Inferior parietal cortex (tissue), 1 donor: ENCODE measurements at regions not wholly inside any gene's neighbourhood (a gene's known extent, or its start where the extent isn't known, plus 50 kb on each side); places are given as distances from the start of the nearest gene placed in this dataset.

ENCODE experiments used
- DNase-seq: peaks from one replicate; pipeline ENCODE4 v3.0.0-alpha.2; 2016; ENCODE audit errors: extremely low spot score

DNA sequence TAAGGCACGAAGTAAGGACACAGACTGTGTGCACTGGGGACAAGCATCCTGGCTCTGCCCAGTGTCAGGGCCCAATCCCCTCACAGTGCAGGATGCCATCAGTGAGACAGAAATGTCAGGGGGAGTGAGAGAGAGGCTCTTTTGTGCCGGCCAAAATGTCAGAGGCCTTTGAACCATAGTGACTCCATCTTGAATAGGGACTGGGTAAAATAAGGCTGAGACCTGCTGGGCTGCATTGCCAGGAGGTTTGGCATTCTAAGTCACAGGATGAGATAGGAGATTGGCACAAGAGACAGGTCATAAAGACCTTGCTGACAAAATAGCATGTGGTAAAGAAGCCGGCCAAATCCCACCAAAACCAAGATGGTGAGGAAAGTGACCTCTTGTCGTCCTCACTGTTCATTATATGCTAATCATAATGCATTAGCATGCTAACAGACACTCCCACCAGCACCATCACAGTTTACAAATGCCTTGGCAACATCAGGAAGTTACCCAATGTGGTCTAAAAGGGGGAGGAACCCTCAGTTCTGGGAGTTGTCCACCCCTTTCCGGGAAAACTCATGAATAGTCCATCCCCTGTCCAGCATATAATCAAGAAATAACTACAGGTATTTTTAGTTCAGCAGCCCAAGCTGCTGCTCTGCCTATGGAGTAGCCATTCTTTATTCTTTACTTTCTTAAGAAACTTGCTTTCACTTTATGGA, 337.4 kb downstream of the LPIN1 start:
- DNase-seq, result no peak

DNA sequence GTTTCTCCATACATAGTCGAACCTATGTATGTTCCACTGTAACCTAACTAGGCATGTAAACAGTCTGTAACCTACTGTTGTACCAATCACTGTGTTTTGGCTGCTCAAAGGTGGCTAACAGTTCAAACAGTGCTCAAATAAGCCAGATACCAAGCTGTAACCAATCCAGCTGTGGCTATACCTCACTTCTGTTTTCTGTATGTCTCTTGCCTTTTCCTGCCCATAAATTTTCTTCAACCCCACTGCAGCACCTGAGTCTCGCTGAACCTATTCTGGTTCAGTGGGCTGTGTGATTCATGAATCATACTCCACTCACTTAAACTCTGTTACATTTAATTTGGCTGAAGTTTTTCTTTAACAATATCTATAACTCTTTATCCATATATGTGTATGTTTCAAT, 340.7 kb downstream of the LPIN1 start:
- DNase-seq, result no peak

DNA sequence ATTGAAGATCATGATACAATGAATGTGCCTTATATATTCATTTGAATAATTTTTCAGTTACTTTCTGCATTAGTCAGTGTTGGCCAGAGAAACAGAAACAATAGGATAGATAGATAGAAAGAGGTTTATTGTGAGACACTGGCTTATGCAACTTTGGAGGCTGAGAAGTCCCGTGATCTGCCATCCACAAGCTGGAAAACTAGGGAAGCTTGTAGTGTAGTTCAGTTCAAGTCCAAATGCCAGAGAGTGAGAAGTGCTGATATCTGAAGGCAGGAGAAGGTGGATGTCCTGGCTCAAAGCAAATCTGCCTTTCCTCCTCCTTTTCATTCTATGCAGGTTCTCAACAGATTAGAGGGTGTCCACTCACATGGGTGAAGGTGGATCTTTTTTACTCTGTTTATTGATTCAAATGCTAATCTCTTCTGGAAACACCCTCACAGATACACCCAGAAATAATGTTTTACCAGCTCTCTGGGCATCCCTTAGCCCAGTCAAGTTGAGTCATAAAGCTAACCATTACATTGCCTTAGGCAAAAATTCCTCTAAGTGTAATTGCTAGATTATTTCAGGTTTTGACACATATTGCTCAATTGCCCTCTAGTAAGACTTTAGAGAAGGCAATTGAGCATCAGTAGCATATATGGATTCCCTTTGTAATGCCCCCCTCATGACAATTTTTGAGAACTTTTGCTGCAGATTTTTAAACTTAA, 341.4 kb downstream of the LPIN1 start:
- DNase-seq, result no peak

- DNase-seq, result no peak
These were observed 342.6 kb downstream of the LPIN1 start for GRCh38 chr2:12089001-12089400.

- no peak for DNase-seq
These were observed 343.1 kb downstream of the LPIN1 start for GRCh38 chr2:12089496-12089895.

DNA sequence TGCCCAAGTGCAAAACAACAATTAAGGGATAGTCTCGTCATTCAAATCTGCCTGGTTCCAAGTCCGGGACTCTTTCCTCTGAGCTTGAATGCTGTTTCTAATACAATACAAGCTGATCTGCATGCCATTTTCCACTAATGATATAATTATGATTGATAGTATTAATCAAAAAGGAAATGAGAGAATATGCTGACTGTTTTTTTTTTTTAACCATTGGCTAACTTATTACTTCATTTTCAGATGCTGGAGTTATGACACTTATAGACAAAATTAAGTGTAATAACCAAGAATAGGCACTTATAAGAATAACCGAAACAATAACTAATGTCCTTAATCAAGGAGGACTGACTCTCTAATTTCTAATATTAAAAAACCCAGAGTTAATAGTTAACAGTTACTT, 343.6 kb downstream of the LPIN1 start:
- no peak for DNase-seq

DNA sequence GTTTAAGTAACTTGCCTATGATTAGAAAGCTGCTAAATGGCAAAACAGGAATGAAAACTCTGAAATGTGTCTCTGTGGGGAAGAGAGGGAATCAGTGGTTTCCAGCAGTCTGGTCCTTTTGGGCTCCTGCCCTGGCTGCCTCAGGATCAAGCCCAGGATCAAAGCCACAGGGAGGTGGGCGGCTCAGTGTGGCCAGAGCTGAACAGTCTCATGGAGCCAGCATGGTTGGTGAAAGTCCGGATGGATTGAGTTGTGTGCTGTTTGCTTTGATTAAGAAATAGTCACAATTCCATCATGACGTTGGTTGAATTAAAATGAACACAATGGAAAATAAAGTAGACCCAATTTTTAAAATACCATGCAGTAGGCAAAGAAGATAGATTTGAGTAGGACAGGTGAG, 344.2 kb downstream of the LPIN1 start:
- DNase-seq, result no peak

DNA sequence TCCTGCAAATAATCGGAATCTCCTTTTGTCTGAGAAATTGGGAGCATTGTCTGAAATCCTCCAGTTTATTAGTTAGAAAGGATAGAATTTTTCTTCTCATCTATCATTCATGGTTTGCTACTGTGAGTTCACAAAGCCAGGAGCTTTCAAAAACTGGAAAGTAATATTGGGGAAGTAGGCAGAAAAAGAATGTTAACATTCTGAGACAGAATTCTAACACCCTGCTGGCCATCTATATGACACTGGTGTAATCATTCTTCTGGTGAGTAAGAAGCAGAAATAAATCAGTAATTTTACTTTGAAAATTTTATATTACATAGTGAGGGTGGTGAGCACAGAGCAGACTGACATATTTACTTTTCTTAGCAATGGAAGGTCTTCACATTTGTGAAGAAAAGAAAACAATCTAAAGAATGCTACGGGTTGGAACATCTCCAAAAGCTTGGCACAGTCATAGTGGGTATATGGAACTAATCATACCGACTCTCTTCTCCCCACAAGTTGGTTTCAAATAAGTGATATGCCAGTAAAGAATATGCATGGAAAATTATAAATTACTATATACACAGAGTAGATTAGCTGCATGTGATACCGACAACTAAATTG, 344.9 kb downstream of the LPIN1 start:
- DNase-seq, result no peak

DNA sequence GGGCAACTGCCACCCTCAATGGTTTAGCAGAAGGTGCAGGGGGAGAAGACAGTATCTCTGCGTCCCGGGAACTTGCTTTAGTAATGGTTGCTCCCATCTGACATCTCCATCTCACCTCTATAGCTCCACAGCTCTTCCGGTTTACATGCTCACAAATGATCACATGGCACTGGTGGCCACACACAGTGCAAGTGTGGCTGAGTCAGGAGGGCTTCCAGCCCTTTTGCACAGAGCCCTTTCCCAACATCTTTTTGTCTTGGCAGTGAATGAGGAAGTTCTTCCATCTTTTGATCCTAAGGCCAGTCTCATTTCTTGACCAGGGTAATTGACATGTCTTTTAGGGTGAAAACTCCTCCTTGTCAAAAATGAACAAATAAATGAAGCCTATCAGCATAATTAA, 347.7 kb downstream of the LPIN1 start:
- no peak for DNase-seq

- DNase-seq, result no peak
These were observed 349.8 kb downstream of the LPIN1 start for GRCh38 chr2:12096051-12096787.

- no peak for DNase-seq
These were observed 350.5 kb downstream of the LPIN1 start for GRCh38 chr2:12096788-12097449.

- no peak for DNase-seq
These were observed 351.4 kb downstream of the LPIN1 start for GRCh38 chr2:12097859-12098258.

DNA sequence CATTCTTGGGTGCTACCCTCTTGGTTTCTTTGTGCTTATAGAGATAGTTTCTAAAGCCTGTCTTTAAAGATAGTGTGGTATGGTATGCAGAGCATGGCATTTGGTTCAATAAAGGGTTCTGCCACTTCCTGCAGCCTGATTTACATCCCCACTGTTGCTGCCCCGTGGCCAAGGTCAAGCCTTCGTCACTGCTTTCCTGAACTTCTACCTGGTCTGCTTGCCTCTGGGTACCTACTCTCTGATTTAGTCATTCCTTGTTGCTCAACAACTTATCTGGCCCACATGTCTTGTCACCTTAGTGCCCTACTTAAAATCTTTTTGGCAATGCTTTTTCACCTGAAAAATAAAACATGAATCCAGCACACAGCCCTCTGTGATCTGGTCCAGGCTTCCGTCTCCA, 352.9 kb downstream of the LPIN1 start:
- no peak for DNase-seq

- DNase-seq, result no peak
These were observed 356.2 kb downstream of the LPIN1 start for GRCh38 chr2:12102679-12103078.

- DNase-seq, result no peak
These were observed 358.7 kb downstream of the LPIN1 start for GRCh38 chr2:12105180-12105579.

GRCh38 chr2:12106440-12107080, 360.1 kb downstream of the LPIN1 start:
- DNase-seq, result peak; percentile 38

DNA sequence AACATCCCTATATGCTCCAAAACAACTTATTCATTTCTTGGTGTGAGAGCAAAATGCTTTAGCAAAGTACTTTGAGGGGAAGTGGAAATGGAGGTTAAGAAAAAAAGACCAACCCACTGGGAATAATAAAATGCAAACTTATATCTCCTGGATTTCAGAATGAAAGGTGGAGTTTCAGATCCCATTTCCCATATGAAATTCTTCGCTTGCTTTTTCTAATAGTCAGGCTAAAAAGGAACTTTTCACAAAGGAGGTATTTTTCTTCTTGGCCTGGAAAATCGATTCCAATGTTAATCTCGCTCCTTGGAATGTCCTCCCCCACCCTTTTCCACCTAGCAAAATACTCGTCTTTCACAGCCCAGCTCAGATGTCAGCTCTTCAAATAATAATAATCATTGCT, 360.9 kb downstream of the LPIN1 start:
- no peak for DNase-seq

DNA sequence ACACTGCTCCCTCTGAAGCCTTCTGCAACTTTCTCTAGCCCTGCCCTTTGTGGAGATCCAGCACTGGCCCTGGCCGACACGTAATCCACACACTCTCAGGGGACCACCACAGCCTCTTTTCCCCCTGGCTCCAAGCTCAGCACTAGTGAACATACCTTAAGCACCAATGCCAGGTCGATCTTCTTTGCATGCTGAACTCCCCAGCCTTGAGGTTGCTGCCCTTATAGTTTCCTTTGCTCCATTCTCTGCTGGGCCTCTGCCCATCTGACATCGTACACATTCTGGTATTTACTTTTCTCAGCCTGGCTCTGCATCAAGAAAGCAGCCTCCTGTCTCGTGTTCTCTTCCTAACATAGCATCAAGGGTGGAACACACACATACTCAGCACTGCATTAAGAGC, 361.5 kb downstream of the LPIN1 start:
- no peak for DNase-seq

GRCh38 chr2:12109363-12110017, 363.1 kb downstream of the LPIN1 start:
- no peak for DNase-seq

- peak; percentile 9 for DNase-seq
These were observed 363.6 kb downstream of the LPIN1 start for GRCh38 chr2:12110074-12110473.

DNA sequence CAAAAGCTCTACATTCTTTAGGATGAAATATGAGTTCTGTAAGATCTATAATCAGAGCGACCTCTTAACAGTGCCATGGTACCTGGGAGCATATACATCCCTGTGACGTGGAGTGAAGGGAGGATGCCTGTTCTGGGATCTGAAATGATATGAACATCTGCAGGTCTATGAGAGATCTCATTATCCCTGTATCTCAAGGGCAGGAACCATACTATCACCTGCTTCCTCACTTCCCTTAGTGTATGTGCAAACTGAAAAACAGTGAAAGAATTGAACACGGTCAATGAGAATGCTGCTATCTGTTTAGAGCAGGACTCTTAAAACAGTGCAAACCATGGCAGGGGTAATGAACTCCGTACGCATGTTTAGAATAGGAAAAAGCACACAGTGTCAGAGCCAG, 364.0 kb downstream of the LPIN1 start:
- no peak for DNase-seq
